Activated naive CD4-positive, alpha-beta T cell treated with anti-CD3 and anti-CD28 coated beads, Interleukin-2, amount 50 U/mL, for 16 hours (primary cell): ENCODE measurements at regions not wholly inside any gene's neighbourhood (a gene's known extent, or its start where the extent isn't known, plus 50 kb on each side); places are given as distances from the start of the nearest gene placed in this dataset.

Source experiments
- DNase-seq: peaks from one replicate; pipeline ENCODE4 v3.0.0-alpha.2; 2020

- no peak for DNase-seq
Measured at GRCh38 chr20:58087562-58087858, 140.9 kb downstream of the ANKRD60 start.

- no peak for DNase-seq
Measured at GRCh38 chr20:58086763-58087561, 141.5 kb downstream of the ANKRD60 start.

GRCh38 chr20:58084966-58085365, 143.5 kb downstream of the ANKRD60 start:
- DNase-seq: no peak

- DNase-seq: no peak
Measured at GRCh38 chr20:58084566-58084965, 143.9 kb downstream of the ANKRD60 start.

GRCh38 chr20:58081846-58082245, 146.6 kb downstream of the ANKRD60 start:
- no peak for DNase-seq

- no peak for DNase-seq
Measured at GRCh38 chr20:58078741-58079522, 149.5 kb downstream of the ANKRD60 start.

GRCh38 chr20:58077282-58077681, 151.2 kb downstream of the ANKRD60 start:
- no peak for DNase-seq

- no peak for DNase-seq
Measured at GRCh38 chr20:58076405-58076804, 152.0 kb downstream of the ANKRD60 start.

- DNase-seq: no peak
Measured at GRCh38 chr20:58075586-58076345, 152.7 kb downstream of the ANKRD60 start.

GRCh38 chr20:58073945-58074856, 154.3 kb downstream of the ANKRD60 start:
- no peak for DNase-seq

GRCh38 chr20:58072695-58073671, 155.5 kb downstream of the ANKRD60 start:
- DNase-seq: no peak

- no peak for DNase-seq
Measured at GRCh38 chr20:58071991-58072390, 156.5 kb downstream of the ANKRD60 start.

GRCh38 chr20:58071298-58071697, 157.2 kb downstream of the ANKRD60 start:
- DNase-seq: no peak

GRCh38 chr20:58070664-58071196, 157.7 kb downstream of the ANKRD60 start:
- no peak for DNase-seq

- DNase-seq: no peak
Measured at GRCh38 chr20:58069796-58070663, 158.4 kb downstream of the ANKRD60 start.

GRCh38 chr20:58069207-58069606, 159.2 kb downstream of the ANKRD60 start:
- DNase-seq: no peak

- no peak for DNase-seq
Measured at GRCh38 chr20:58065508-58066361, 162.7 kb downstream of the ANKRD60 start.

GRCh38 chr20:58064411-58065010, 163.9 kb downstream of the ANKRD60 start:
- no peak for DNase-seq

GRCh38 chr20:58059260-58059544, 169.3 kb downstream of the ANKRD60 start:
- no peak for DNase-seq
